ENCODE measurements at regions not wholly inside any gene's neighbourhood (a gene's known extent, or its start where the extent isn't known, plus 50 kb on each side); places are given as distances from the start of the nearest gene placed in this dataset.

DNA sequence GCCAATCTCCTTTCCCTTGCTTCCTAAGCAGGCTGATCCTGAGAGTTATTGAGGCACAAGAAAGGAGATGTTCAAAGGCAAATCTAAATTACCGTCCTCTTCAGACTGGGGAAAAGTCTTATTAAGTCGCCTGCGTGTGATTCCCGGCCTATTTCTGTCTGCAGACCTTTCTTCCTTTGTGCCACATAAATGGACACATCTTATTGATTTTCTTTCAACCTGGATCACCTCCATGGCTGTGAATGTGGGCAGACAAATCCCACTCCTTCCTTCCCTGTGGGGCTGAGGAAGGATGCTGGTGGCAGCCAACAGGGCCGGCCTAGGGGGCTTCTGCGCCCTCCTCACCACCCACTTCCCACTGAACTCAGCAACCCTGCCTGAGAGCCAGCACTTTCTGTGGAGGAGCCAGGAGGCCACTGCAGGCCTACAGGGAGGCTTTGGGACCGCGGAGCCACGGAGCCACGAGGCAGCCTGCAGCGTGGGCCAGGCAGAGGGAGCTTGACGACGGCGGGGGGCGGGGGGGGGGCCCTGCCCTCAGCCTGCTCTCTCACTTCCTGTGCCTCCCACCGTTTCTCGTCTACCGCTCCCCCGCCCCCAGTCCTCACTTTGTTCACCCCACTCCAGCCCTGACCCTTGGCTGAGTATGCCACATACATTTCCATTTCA is 73.6 kb upstream of the LMO1 start:
- TF ChIP-seq, protein P1, sequence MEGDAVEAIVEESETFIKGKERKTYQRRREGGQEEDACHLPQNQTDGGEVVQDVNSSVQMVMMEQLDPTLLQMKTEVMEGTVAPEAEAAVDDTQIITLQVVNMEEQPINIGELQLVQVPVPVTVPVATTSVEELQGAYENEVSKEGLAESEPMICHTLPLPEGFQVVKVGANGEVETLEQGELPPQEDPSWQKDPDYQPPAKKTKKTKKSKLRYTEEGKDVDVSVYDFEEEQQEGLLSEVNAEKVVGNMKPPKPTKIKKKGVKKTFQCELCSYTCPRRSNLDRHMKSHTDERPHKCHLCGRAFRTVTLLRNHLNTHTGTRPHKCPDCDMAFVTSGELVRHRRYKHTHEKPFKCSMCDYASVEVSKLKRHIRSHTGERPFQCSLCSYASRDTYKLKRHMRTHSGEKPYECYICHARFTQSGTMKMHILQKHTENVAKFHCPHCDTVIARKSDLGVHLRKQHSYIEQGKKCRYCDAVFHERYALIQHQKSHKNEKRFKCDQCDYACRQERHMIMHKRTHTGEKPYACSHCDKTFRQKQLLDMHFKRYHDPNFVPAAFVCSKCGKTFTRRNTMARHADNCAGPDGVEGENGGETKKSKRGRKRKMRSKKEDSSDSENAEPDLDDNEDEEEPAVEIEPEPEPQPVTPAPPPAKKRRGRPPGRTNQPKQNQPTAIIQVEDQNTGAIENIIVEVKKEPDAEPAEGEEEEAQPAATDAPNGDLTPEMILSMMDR (IDR thresholded peaks at IDR 0.05) = no peak
- TF ChIP-seq EZH2 (IDR thresholded peaks at IDR 0.05; ENCODE audit: borderline replicate concordance, insufficient read depth, low read depth, low read length, poor library complexity, severe bottlenecking) = no peak

All from B cell (primary cell).